ENCODE measurements at regions not wholly inside any gene's neighbourhood (a gene's known extent, or its start where the extent isn't known, plus 50 kb on each side); places are given as distances from the start of the nearest gene placed in this dataset.

DNA sequence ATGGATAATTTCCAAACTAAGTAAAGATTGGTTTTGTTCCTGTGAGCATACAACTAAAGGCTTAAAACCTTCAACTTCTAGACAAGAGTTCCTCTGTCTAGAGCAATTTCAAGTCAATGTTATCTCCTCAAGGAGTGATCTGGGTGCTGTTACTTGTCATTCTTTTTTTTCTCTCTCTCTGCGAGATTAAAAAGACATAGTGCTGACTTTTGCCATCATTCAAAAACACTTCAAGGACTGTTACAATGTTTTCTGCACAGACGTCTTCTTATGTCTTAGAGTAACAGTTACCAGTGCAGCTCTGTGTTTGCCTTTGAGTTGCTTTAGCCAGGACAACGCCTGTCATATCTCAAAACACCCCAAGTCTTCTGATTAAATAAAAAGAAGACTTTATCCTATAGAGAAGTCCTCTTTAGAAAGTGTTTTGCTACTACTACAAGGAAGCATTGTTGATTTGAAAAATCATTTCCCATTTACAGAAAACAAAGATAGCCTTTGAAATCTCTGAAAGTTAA is 263.5 kb upstream of the FERD3L start:
- TF ChIP-seq, protein P1, sequence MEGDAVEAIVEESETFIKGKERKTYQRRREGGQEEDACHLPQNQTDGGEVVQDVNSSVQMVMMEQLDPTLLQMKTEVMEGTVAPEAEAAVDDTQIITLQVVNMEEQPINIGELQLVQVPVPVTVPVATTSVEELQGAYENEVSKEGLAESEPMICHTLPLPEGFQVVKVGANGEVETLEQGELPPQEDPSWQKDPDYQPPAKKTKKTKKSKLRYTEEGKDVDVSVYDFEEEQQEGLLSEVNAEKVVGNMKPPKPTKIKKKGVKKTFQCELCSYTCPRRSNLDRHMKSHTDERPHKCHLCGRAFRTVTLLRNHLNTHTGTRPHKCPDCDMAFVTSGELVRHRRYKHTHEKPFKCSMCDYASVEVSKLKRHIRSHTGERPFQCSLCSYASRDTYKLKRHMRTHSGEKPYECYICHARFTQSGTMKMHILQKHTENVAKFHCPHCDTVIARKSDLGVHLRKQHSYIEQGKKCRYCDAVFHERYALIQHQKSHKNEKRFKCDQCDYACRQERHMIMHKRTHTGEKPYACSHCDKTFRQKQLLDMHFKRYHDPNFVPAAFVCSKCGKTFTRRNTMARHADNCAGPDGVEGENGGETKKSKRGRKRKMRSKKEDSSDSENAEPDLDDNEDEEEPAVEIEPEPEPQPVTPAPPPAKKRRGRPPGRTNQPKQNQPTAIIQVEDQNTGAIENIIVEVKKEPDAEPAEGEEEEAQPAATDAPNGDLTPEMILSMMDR (IDR thresholded peaks at IDR 0.05), result no peak
- TF ChIP-seq POLR2A (IDR thresholded peaks at IDR 0.05), result no peak

Measured in breast epithelium (tissue), 3 donors.